22Rv1 (cell line): ENCODE measurements at regions not wholly inside any gene's neighbourhood (a gene's known extent, or its start where the extent isn't known, plus 50 kb on each side); places are given as distances from the start of the nearest gene placed in this dataset.

Experiments used
- ZFX ChIP-seq: fragments of 450-650 bp; IDR thresholded peaks from 2 replicates; pipeline ENCODE4 v1.6.1; 2017; ENCODE audit warnings: antibody characterized with exemption, borderline replicate concordance
- TF ChIP-seq, protein P1 (sequence below): fragments of 450-650 bp; IDR thresholded peaks from 2 replicates; pipeline ENCODE4 v1.5.1; 2017; ENCODE audit warnings: mild to moderate bottlenecking

DNA sequence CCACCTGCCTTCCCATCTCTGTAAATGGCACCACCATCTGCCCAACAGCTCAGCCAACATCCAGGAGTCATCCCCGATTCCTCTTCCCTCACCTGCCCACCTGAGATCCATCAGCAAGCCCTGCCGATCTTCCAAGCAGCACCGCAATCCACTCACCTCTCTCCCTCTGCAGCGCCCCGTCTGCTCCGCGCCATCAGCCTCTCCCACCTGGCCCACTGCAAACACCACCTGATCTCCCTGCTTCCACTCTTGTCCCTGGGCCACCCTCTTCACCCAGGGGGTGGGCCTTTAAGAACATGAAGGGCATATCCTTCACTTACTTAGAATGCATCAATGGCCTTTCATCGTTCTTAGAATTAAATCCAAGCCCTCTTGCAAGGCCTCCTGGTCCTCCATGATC lies 457.3 kb upstream of the SULF2 start:
- TF ChIP-seq, protein P1, sequence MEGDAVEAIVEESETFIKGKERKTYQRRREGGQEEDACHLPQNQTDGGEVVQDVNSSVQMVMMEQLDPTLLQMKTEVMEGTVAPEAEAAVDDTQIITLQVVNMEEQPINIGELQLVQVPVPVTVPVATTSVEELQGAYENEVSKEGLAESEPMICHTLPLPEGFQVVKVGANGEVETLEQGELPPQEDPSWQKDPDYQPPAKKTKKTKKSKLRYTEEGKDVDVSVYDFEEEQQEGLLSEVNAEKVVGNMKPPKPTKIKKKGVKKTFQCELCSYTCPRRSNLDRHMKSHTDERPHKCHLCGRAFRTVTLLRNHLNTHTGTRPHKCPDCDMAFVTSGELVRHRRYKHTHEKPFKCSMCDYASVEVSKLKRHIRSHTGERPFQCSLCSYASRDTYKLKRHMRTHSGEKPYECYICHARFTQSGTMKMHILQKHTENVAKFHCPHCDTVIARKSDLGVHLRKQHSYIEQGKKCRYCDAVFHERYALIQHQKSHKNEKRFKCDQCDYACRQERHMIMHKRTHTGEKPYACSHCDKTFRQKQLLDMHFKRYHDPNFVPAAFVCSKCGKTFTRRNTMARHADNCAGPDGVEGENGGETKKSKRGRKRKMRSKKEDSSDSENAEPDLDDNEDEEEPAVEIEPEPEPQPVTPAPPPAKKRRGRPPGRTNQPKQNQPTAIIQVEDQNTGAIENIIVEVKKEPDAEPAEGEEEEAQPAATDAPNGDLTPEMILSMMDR = no peak
- no peak for TF ChIP-seq ZFX
